Osteoblast (primary cell): ENCODE measurements at regions not wholly inside any gene's neighbourhood (a gene's known extent, or its start where the extent isn't known, plus 50 kb on each side); places are given as distances from the start of the nearest gene placed in this dataset.

Experiments
- DNase-seq: peaks from one replicate; pipeline ENCODE4 v3.0.0; 2011; ENCODE audit warnings: low spot score, mixed read lengths; ENCODE audit not compliant: insufficient read length; ENCODE audit errors: missing footprints
- H2AFZ ChIP-seq: 2 replicates; pipeline ENCODE4 v1.6.0; 2011; ENCODE audit warnings: mild to moderate bottlenecking, low read length
- H3K27ac ChIP-seq: 2 replicates; pipeline ENCODE4 v1.5.1; 2011; ENCODE audit warnings: mild to moderate bottlenecking, low read depth, low read length, moderate library complexity
- H3K27me3 ChIP-seq: 2 replicates; pipeline ENCODE4 v1.6.0; 2012; ENCODE audit warnings: mild to moderate bottlenecking, control low read depth, inconsistent platforms, low read length, moderate library complexity; ENCODE audit not compliant: insufficient read depth
- H3K36me3 ChIP-seq: 2 replicates; pipeline ENCODE4 v1.5.1; 2011; ENCODE audit warnings: mild to moderate bottlenecking, low read length, control low read depth, moderate library complexity; ENCODE audit not compliant: insufficient read depth
- H3K4me1 ChIP-seq: 2 replicates; pipeline ENCODE4 v1.5.1; 2011; ENCODE audit warnings: mild to moderate bottlenecking, low read length, control low read depth, moderate library complexity; ENCODE audit not compliant: insufficient read depth
- H3K4me2 ChIP-seq: 2 replicates; pipeline ENCODE4 v1.6.0; 2011; ENCODE audit warnings: mild to moderate bottlenecking, low read length; ENCODE audit not compliant: insufficient read depth
- H3K4me3 ChIP-seq: fragments of 200-600 bp; sonication (generic); 3 replicates; pipeline ENCODE4 v1.5.1; 2012; ENCODE audit warnings: mild to moderate bottlenecking, low read length, inconsistent platforms; ENCODE audit not compliant: insufficient read depth
- H3K79me2 ChIP-seq: 2 replicates; pipeline ENCODE4 v1.6.0; 2012; ENCODE audit warnings: mild to moderate bottlenecking, low read length, control low read depth, inconsistent platforms; ENCODE audit not compliant: insufficient read depth
- H3K9me3 ChIP-seq: 2 replicates; pipeline ENCODE4 v1.5.1; 2011; ENCODE audit warnings: low read depth, low read length, control low read depth
- H4K20me1 ChIP-seq: 2 replicates; pipeline ENCODE4 v1.6.0; 2012; ENCODE audit warnings: mild to moderate bottlenecking, low read length, control low read depth; ENCODE audit not compliant: insufficient read depth
- TF ChIP-seq, protein P1 (sequence below): IDR thresholded peaks from 2 replicates; pipeline ENCODE4 v1.5.1; 2011; ENCODE audit warnings: mild to moderate bottlenecking, low read depth, low read length, moderate library complexity; ENCODE audit errors: extremely low read depth

DNA sequence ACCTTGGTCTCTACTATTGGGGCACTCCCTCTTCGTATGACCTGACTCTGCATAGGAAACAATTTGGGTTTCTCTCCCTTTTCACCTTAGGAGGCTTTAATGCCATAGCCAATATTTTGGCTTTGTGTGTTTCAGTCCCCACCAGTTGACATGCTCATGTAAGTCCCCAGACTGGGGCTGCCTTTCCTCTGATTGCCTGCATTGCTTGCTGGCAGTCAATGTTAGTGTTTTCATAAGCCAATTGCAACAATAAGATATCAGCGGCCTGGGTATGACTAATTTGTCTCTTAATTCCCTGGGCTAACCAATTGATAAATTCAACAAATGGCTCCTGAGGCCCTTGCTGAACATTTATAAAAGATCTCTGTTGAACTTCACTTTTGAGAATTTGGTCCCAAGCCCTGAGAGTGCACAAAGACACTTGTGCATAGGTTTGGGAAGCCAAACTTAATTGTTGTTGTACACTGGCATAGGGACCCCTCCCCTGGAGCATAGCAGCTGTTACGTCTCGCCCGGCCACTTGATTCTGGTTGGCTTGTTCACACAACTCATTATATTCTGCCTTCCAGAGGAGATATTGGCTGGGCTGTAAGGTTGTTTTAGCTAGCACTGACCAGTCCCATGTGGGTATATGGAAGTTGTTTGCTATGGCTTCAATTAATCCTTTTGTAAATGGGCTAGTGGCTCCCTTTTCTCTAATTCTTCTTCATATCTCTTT lies 206.2 kb downstream of the PABPC4L start:
- H3K27me3 ChIP-seq = no peaks in the 10 kb centered on the region
- no peak overlapping the region for H3K27ac ChIP-seq
- H3K4me1 ChIP-seq = no peaks in the 10 kb centered on the region
- TF ChIP-seq, protein P1, sequence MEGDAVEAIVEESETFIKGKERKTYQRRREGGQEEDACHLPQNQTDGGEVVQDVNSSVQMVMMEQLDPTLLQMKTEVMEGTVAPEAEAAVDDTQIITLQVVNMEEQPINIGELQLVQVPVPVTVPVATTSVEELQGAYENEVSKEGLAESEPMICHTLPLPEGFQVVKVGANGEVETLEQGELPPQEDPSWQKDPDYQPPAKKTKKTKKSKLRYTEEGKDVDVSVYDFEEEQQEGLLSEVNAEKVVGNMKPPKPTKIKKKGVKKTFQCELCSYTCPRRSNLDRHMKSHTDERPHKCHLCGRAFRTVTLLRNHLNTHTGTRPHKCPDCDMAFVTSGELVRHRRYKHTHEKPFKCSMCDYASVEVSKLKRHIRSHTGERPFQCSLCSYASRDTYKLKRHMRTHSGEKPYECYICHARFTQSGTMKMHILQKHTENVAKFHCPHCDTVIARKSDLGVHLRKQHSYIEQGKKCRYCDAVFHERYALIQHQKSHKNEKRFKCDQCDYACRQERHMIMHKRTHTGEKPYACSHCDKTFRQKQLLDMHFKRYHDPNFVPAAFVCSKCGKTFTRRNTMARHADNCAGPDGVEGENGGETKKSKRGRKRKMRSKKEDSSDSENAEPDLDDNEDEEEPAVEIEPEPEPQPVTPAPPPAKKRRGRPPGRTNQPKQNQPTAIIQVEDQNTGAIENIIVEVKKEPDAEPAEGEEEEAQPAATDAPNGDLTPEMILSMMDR = no peak
- H3K4me3 ChIP-seq = no peak overlapping the region
- H4K20me1 ChIP-seq = no peaks in the 10 kb centered on the region
- no peaks in the 10 kb centered on the region for H3K36me3 ChIP-seq
- no peaks in the 10 kb centered on the region for H3K79me2 ChIP-seq
- no peak overlapping the region for H3K4me2 ChIP-seq
- no peak for DNase-seq
- peaks cover 2% of the 10 kb centered on the region for H3K9me3 ChIP-seq
- H2AFZ ChIP-seq = no peak overlapping the region

DNA sequence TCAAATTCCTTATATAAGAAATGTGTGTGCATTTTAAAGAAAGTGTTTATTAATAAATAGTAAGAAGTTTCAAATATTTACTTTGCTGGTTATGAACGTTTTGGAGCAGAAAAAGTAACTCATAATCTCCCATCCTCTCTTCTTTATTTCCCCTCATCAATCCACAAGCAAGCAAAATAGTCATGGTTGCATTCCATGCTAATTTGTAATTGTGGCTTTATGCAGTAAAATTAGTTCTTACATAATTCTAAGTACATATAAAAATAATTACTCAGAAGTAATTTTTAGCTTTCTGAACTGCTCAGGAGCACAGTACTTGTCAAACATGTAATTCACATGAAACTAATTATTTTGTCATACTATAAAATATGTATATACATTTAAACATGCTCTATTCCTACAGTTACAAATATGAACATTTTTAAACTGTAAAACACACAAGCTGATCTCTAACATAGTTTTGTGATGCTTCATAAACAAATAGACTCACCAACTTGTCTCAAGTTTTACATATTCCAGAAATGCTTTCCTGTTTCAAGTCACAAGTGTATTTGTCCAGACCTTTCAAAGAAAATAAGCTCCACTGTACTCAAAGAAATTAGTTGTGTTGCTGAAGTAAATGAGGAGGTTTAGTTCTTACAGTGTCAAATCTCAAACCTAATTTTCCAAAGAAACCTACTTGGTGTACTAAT lies 218.9 kb downstream of the PABPC4L start:
- H3K36me3 ChIP-seq = no peaks in the 10 kb centered on the region
- no peaks in the 10 kb centered on the region for H3K27me3 ChIP-seq
- no peak overlapping the region for H3K4me2 ChIP-seq
- no peak overlapping the region for H2AFZ ChIP-seq
- H4K20me1 ChIP-seq = no peaks in the 10 kb centered on the region
- DNase-seq = no peak
- H3K27ac ChIP-seq = no peak overlapping the region
- H3K9me3 ChIP-seq = peaks cover 2% of the 10 kb centered on the region
- H3K79me2 ChIP-seq = no peaks in the 10 kb centered on the region
- no peaks in the 10 kb centered on the region for H3K4me1 ChIP-seq
- H3K4me3 ChIP-seq = no peak overlapping the region
- TF ChIP-seq, protein P1 = no peak

DNA sequence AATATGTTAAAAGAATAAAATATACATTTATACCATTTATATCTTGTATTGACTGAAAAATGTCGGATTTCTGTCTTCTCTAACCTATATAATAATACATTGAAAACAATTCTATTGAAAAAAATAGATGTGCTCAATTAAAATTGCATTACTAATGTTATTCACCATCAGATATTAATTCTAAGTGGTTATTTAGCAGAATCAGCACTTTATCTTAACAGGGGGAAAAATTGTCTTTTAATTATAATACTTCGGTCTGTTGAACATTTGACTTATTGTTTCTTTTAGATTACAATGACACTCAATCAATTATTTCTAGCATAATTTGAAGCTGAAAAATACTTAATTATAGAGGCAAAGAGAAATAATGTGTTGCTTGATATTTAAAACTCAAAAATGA lies 220.3 kb downstream of the PABPC4L start:
- Histone ChIP-seq H3K79me2 (no peaks in the 10 kb centered on the region), H3K4me2 (no peak overlapping the region), H4K20me1 (no peaks in the 10 kb centered on the region), H3K4me1 (no peaks in the 10 kb centered on the region), H3K27me3 (no peaks in the 10 kb centered on the region), H3K4me3 (no peak overlapping the region), H3K27ac (no peak overlapping the region), H3K36me3 (no peaks in the 10 kb centered on the region), H2AFZ (no peak overlapping the region), H3K9me3 (peaks cover 2% of the 10 kb centered on the region)
- TF ChIP-seq, protein P1 = no peak
- DNase-seq = no peak

DNA sequence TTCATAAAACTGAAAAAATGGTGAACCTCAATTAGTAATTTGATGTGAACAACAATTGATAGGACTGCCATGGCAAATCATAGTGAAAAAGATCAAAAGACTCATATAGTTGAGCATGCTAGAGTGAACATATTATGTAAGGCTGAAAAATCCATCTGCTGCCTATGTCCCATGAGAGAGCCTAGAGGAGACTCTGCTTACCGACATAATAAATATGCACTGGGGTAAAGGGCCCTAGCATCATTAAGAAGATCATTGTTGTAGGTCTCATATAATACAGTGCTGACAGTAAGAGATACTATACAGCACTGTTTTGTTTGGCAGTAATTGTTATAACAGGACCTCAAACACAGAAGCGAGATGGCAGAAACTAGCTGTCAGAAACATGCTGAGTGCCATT lies 229.0 kb downstream of the PABPC4L start:
- Histone ChIP-seq H3K9me3 (no peaks in the 10 kb centered on the region), H4K20me1 (no peaks in the 10 kb centered on the region), H3K27me3 (no peaks in the 10 kb centered on the region), H2AFZ (no peak overlapping the region), H3K4me2 (no peak overlapping the region), H3K27ac (no peak overlapping the region), H3K4me3 (no peak overlapping the region), H3K79me2 (no peaks in the 10 kb centered on the region), H3K4me1 (no peaks in the 10 kb centered on the region), H3K36me3 (no peaks in the 10 kb centered on the region)
- DNase-seq = no peak
- TF ChIP-seq, protein P1 = no peak
